Neural progenitor cell (in vitro differentiated cells): ENCODE measurements at regions not wholly inside any gene's neighbourhood (a gene's known extent, or its start where the extent isn't known, plus 50 kb on each side); places are given as distances from the start of the nearest gene placed in this dataset.

Source experiments
- CTCF ChIP-seq: fragments of 200-600 bp; sonication (generic); IDR thresholded peaks from 2 replicates; pipeline ENCODE4 v1.5.1; 2017; ENCODE audit warnings: antibody characterized with exemption, mild to moderate bottlenecking
- EZH2 ChIP-seq: fragments of 200-600 bp; sonication (generic); IDR thresholded peaks from 2 replicates; pipeline ENCODE4 v1.6.1; 2017; ENCODE audit warnings: antibody characterized with exemption, mild to moderate bottlenecking, moderate library complexity

GRCh38 chr2:208545403-208546042 lies 138.9 kb downstream of the PTH2R start:
- TF ChIP-seq CTCF = no peak
- TF ChIP-seq EZH2 = no peak
